ENCODE measurements at regions not wholly inside any gene's neighbourhood (a gene's known extent, or its start where the extent isn't known, plus 50 kb on each side); places are given as distances from the start of the nearest gene placed in this dataset.

GRCh38 chr4:84407554-84408407 lies 91.3 kb downstream of the NKX6-1 start:
- TF ChIP-seq CTCF (IDR thresholded peaks at IDR 0.05) (no peak), POLR2AphosphoS5 (IDR thresholded peaks at IDR 0.05) (no peak)
